HUES64 (cell line): ENCODE measurements at regions not wholly inside any gene's neighbourhood (a gene's known extent, or its start where the extent isn't known, plus 50 kb on each side); places are given as distances from the start of the nearest gene placed in this dataset.

Experiments used
- H3K27ac ChIP-seq: 2 replicates; pipeline ENCODE4 v1.7.0; 2013; ENCODE audit warnings: low read depth, low read length, inconsistent platforms
- H3K27me3 ChIP-seq: 2 replicates; pipeline ENCODE4 v1.6.1; 2013; ENCODE audit warnings: mild to moderate bottlenecking, low read length; ENCODE audit not compliant: insufficient read depth
- H3K36me3 ChIP-seq: 2 replicates; pipeline ENCODE4 v1.6.1; 2013; ENCODE audit warnings: mild to moderate bottlenecking, low read length; ENCODE audit not compliant: insufficient read depth
- H3K4me1 ChIP-seq: 2 replicates; pipeline ENCODE4 v1.6.1; 2013; ENCODE audit warnings: mild to moderate bottlenecking, low read length, moderate library complexity; ENCODE audit not compliant: insufficient read depth
- H3K4me3 ChIP-seq: 2 replicates; pipeline ENCODE4 v1.5.1; 2013; ENCODE audit warnings: mild to moderate bottlenecking, low read length, moderate library complexity
- H3K9ac ChIP-seq: 2 replicates; pipeline ENCODE4 v1.6.1; 2013; ENCODE audit warnings: mild to moderate bottlenecking, low read depth, low read length
- H3K9me3 ChIP-seq: 2 replicates; pipeline ENCODE4 v1.6.1; 2013; ENCODE audit warnings: low read depth, low read length; ENCODE audit not compliant: insufficient read depth
- WGBS: fragments of 150-250, 120-280 bp; methylation state at CpG from one replicate; pipeline ENCODE4 v1.1.7; 2013; ENCODE audit warnings: missing lambda C conversion rate; 5-methylcytosine and 5-hydroxymethylcytosine counted together

DNA sequence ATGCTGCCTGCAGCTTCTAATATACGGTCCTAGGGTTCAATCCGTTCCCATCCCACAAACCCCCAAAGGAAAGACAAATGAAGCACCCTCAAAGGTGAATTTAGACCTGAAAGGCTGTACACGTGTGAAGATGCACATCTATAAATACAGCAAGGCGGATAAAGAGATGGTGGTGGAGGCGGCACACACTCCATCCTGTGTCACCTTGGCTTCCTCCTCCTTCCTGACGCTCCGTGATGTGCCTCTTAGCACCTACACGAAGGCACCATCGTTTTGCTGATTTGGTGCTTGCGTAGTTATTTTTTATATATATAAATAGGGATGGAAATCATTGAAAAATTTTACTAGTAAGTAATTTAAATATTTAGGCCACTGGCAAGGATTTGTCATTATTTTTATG is 359.4 kb downstream of the NPHP4 start:
- no peak overlapping the region for H3K27ac ChIP-seq
- H3K9me3 ChIP-seq, result no peaks in the 10 kb centered on the region
- H3K9ac ChIP-seq, result no peak overlapping the region
- H3K4me1 ChIP-seq, result no peaks in the 10 kb centered on the region
- 82% methylated on average over 7 of the region's 10 CpGs for WGBS
- H3K36me3 ChIP-seq, result no peaks in the 10 kb centered on the region
- H3K27me3 ChIP-seq, result no peaks in the 10 kb centered on the region
- H3K4me3 ChIP-seq, result no peak overlapping the region

GRCh38 chr1:5632224-5632623 is 360.0 kb downstream of the NPHP4 start:
- H3K36me3 ChIP-seq, result no peaks in the 10 kb centered on the region
- H3K9me3 ChIP-seq, result no peaks in the 10 kb centered on the region
- H3K4me3 ChIP-seq, result no peak overlapping the region
- no peaks in the 10 kb centered on the region for H3K4me1 ChIP-seq
- H3K9ac ChIP-seq, result no peak overlapping the region
- WGBS, result 65% methylated on average over 4 of the region's 4 CpGs
- H3K27me3 ChIP-seq, result no peaks in the 10 kb centered on the region
- no peak overlapping the region for H3K27ac ChIP-seq

DNA sequence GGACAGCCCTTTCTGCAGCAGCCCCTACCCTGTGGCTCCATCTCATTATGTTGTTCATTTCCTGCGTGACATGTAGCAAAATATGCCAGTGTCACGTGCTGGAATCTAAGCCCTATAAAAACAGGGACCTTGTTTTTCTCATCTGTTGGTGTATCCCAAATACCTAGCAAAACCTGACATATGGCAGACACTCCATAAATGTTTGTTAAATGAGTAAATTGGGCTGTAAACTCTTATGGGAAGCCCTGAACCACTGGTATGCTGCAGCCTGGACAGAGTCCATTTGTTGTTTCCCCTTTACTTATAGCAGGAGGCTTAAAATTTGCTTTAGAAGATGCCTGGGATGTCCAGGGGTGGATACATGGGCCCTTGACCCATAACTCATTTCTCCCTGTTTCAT is 363.8 kb downstream of the NPHP4 start:
- H3K9ac ChIP-seq, result no peak overlapping the region
- WGBS, result 91% methylated on average over 2 of the region's 2 CpGs

DNA sequence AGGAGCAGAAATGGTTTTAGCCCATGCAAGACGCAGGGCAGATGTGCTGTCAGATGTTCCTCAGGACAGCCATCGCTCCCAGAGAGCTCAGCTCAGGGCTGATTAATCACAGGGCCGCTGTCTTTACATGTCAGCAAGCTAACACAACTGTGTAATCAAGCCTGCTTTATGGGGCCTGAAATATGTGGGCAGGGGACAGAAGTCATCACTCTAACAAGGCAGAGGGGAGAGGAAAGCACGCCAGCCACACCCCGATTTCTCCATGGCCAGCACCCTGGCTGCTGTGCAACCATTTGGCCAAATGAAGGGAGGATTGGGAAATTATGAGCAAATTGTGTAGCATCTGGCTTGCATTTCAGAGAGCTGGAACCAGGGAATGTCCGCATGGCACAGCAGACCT is 368.8 kb downstream of the NPHP4 start:
- H3K27ac ChIP-seq, result no peak overlapping the region
- no peaks in the 10 kb centered on the region for H3K36me3 ChIP-seq
- H3K9me3 ChIP-seq, result no peaks in the 10 kb centered on the region
- no peaks in the 10 kb centered on the region for H3K27me3 ChIP-seq
- H3K9ac ChIP-seq, result no peak overlapping the region
- H3K4me3 ChIP-seq, result no peak overlapping the region
- 78% methylated on average over 6 of the region's 6 CpGs for WGBS
- no peaks in the 10 kb centered on the region for H3K4me1 ChIP-seq

More for the DNA sequence above, 363.8 kb downstream of the NPHP4 start:
- no peaks in the 10 kb centered on the region for H3K27me3 ChIP-seq
- H3K36me3 ChIP-seq, result no peaks in the 10 kb centered on the region
- no peak overlapping the region for H3K27ac ChIP-seq
- H3K4me1 ChIP-seq, result no peaks in the 10 kb centered on the region
- H3K4me3 ChIP-seq, result no peak overlapping the region
- H3K9me3 ChIP-seq, result no peaks in the 10 kb centered on the region

GRCh38 chr1:5622412-5622811 is 369.8 kb downstream of the NPHP4 start:
- H3K27ac ChIP-seq, result no peak overlapping the region
- no peaks in the 10 kb centered on the region for H3K36me3 ChIP-seq
- no peak overlapping the region for H3K9ac ChIP-seq
- H3K4me1 ChIP-seq, result no peaks in the 10 kb centered on the region
- 97% methylated on average over 7 of the region's 7 CpGs for WGBS
- H3K4me3 ChIP-seq, result no peak overlapping the region
- H3K27me3 ChIP-seq, result no peaks in the 10 kb centered on the region
- H3K9me3 ChIP-seq, result no peaks in the 10 kb centered on the region

DNA sequence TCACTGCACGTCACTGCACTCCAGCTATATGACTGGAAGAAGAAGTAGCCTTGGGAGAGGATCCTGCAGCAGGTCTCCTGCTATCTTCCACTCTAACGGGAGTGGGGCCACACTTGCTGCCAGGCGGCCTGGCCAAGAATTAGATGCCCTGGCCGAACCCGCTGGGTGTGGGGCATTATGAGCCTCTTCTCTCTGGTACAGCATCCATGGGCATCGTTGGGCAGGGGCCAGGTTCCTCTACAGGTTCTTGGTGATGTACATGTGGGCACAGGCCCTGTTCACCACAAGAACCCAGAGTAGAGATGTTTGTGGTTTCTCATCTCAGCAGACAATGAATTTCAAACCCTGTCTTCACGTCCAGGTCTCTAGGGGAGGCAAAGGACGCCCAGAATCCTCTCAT is 370.5 kb downstream of the NPHP4 start:
- H3K27ac ChIP-seq, result no peak overlapping the region
- no peaks in the 10 kb centered on the region for H3K4me1 ChIP-seq
- no peak overlapping the region for H3K4me3 ChIP-seq
- no peaks in the 10 kb centered on the region for H3K27me3 ChIP-seq
- H3K9ac ChIP-seq, result no peak overlapping the region
- H3K9me3 ChIP-seq, result no peaks in the 10 kb centered on the region
- no peaks in the 10 kb centered on the region for H3K36me3 ChIP-seq
- 93% methylated on average over 8 of the region's 8 CpGs for WGBS

GRCh38 chr1:5620997-5621396 is 371.2 kb downstream of the NPHP4 start:
- 28% methylated on average over 3 of the region's 3 CpGs for WGBS
- H3K9me3 ChIP-seq, result no peaks in the 10 kb centered on the region
- H3K9ac ChIP-seq, result no peak overlapping the region
- H3K36me3 ChIP-seq, result no peaks in the 10 kb centered on the region
- H3K4me1 ChIP-seq, result no peaks in the 10 kb centered on the region
- H3K4me3 ChIP-seq, result no peak overlapping the region
- no peaks in the 10 kb centered on the region for H3K27me3 ChIP-seq
- no peak overlapping the region for H3K27ac ChIP-seq

DNA sequence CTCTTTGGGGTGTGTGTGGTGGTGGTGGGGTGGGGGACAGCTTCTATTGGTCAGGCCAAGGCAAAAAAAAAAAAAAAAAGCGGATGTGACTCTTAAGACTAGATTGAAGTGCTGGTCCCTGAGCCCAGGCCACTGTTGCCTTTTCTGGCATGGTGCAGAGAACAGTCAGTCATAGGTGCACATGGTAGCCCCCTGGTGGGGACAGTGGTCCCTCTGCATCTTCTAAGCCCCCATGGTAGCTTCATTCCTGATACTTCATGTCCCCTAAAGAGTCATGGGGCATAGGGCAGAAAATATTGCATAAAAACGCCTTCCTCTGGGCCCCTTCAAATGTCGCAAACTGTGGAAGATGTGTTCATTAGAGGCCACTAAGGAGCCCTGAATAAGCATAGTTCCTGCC is 371.8 kb downstream of the NPHP4 start:
- Histone ChIP-seq H3K27ac (no peak overlapping the region), H3K4me3 (no peak overlapping the region), H3K36me3 (no peaks in the 10 kb centered on the region), H3K9ac (no peak overlapping the region), H3K27me3 (no peaks in the 10 kb centered on the region), H3K9me3 (no peaks in the 10 kb centered on the region), H3K4me1 (no peaks in the 10 kb centered on the region)
- 94% methylated on average over 3 of the region's 3 CpGs for WGBS

DNA sequence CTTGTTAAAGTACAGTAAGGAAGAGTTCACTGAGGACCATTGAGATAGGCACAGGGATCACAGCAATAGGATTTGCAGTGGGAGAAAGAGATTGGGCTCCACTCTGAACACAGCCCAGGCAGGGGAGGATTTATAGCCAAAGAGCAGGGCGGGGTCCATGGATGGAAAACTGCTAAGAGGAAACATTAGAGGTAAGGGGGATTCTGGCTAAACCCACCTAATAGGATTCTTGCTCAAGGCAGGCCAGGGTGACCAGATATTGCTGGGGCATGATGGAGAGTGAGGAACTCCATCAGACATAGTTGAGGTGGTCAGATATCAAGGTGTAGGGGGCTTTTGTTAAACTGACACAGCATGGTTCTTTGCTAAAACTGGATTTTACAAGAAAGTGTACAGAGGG is 372.8 kb downstream of the NPHP4 start:
- Histone ChIP-seq H3K4me3 (no peak overlapping the region), H3K9ac (no peak overlapping the region), H3K36me3 (no peaks in the 10 kb centered on the region), H3K9me3 (no peaks in the 10 kb centered on the region), H3K4me1 (no peaks in the 10 kb centered on the region), H3K27me3 (no peaks in the 10 kb centered on the region), H3K27ac (no peak overlapping the region)
- 88% methylated on average over 1 of the region's 1 CpG for WGBS

GRCh38 chr1:5617546-5617945 is 374.7 kb downstream of the NPHP4 start:
- Histone ChIP-seq H3K9ac (no peak overlapping the region), H3K4me1 (no peaks in the 10 kb centered on the region), H3K27me3 (no peaks in the 10 kb centered on the region), H3K4me3 (no peak overlapping the region), H3K27ac (no peak overlapping the region), H3K36me3 (no peaks in the 10 kb centered on the region), H3K9me3 (no peaks in the 10 kb centered on the region)
- 70% methylated on average over 15 of the region's 15 CpGs for WGBS

DNA sequence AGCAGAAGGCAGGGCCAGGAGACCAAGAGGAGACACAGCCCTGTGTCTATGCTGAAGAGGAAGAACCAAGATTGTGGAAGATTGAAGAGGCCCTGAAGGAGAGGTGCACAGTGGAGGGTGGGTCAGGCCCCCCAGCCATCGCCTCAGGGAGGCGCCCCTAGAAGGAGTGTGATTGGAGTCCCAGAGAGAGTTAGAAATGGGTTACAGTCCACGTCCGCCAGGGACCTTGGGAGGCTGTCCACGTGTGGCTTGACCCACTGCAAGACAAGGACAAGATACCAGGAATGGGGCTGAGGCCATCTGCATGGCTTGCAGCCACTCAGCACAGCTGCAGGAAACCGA is 375.1 kb downstream of the NPHP4 start:
- H3K27ac ChIP-seq, result no peak overlapping the region
- H3K4me3 ChIP-seq, result no peak overlapping the region
- H3K9ac ChIP-seq, result no peak overlapping the region
- H3K27me3 ChIP-seq, result no peaks in the 10 kb centered on the region
- no peaks in the 10 kb centered on the region for H3K9me3 ChIP-seq
- WGBS, result 92% methylated on average over 6 of the region's 6 CpGs
- no peaks in the 10 kb centered on the region for H3K36me3 ChIP-seq
- H3K4me1 ChIP-seq, result no peaks in the 10 kb centered on the region

DNA sequence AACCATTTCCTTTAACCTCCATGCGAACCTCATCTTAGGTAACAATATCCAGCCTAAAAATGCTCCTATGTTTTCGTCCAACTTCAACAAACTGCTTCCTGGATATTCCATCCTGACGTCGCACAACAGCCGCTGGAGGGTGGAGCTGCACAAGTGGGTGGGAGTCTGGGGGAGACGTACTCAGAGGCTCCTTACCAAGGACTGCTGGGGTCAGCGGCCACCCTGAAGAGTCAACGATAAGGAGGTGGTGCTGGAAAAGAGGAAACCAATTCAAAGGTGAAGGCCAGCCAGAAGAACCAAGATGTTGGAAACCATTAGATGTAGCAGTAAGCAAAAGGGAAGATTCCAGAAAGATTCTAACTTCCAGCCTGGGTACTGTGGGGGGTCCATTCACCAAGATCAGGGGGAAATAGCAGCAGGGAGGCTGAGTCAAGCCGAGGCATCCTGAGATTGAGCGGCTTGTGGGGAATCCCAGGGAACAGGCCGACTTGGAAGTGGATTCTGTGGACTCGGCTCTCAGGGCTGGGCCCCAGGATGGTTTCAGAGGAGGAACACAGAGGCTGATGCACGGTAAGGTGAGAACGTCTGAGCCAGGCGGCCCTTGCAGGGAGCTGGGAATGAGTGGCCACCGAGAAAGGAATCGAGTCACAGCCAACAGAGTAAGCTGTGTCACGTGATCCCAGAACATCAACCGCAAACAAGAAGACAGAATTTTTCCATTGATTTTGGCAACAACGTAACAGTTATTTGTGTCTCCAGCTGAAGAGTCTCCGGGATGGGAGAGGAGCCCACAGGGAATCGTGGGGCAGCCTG is 375.7 kb downstream of the NPHP4 start:
- Histone ChIP-seq H3K9me3 (no peaks in the 10 kb centered on the region), H3K4me1 (no peaks in the 10 kb centered on the region), H3K27ac (no peak overlapping the region), H3K4me3 (no peak overlapping the region), H3K27me3 (no peaks in the 10 kb centered on the region), H3K36me3 (no peaks in the 10 kb centered on the region), H3K9ac (no peak overlapping the region)
- 93% methylated on average over 22 of the region's 22 CpGs for WGBS
